Spinal cord (tissue), 9 donors: ENCODE measurements at regions not wholly inside any gene's neighbourhood (a gene's known extent, or its start where the extent isn't known, plus 50 kb on each side); places are given as distances from the start of the nearest gene placed in this dataset.
A peak's percentile ranks its signal among the peaks of the same experiment; 100 is the strongest.

ENCODE experiments used
- DNase-seq, 6 donors: peaks; one replicate each; pipeline versions ENCODE4 v3.0.0 to v3.0.0-alpha.2; 2013 to 2015; ENCODE audit warnings: low spot score in 6 of 6, low read depth in 4 of 6
- H3K27ac ChIP-seq: one replicate; pipeline ENCODE4 v1.5.1; 2013; ENCODE audit warnings: low read depth, low read length, control low read depth
- H3K27me3 ChIP-seq: one replicate; pipeline ENCODE4 v1.6.1; 2013; ENCODE audit warnings: low read length; ENCODE audit not compliant: control insufficient read depth, insufficient read depth
- H3K36me3 ChIP-seq: one replicate; pipeline ENCODE4 v1.6.1; 2013; ENCODE audit warnings: low read length; ENCODE audit not compliant: control insufficient read depth, insufficient read depth
- H3K4me1 ChIP-seq: one replicate; pipeline ENCODE4 v1.6.1; 2013; ENCODE audit warnings: low read length; ENCODE audit not compliant: control insufficient read depth, insufficient read depth
- H3K4me3 ChIP-seq: one replicate; pipeline ENCODE4 v1.5.1; 2013; ENCODE audit warnings: low read depth, low read length, control low read depth
- H3K9me3 ChIP-seq: one replicate; pipeline ENCODE4 v1.6.1; 2013; ENCODE audit warnings: low read length; ENCODE audit not compliant: control insufficient read depth, insufficient read depth
- WGBS: methylation state at CpG from one replicate; pipeline ENCODE4 v1.1.5; 2013; ENCODE audit warnings: missing lambda C conversion rate; ENCODE audit not compliant: insufficient coverage; 5-methylcytosine and 5-hydroxymethylcytosine counted together
- donor health status: healthy.

- DNase-seq: peak in 1 of 6 donors; percentile 67
- Histone ChIP-seq H3K4me1 (no peaks in the 10 kb centered on the region), H3K27me3 (no peaks in the 10 kb centered on the region), H3K4me3 (no peak overlapping the region), H3K36me3 (no peaks in the 10 kb centered on the region), H3K27ac (no peak overlapping the region), H3K9me3 (no peaks in the 10 kb centered on the region)
Measured at GRCh38 chr15:35993196-35993595, 447.2 kb upstream of the DPH6 start.

GRCh38 chr15:35994876-35995275 lies 448.9 kb upstream of the DPH6 start:
- no peaks in the 10 kb centered on the region for H3K27me3 ChIP-seq
- H3K36me3 ChIP-seq: no peaks in the 10 kb centered on the region
- H3K9me3 ChIP-seq: no peaks in the 10 kb centered on the region
- no CpG with 5 or more reads among the region's 1 CpG for WGBS
- no peaks in the 10 kb centered on the region for H3K4me1 ChIP-seq
- H3K27ac ChIP-seq: no peak overlapping the region
- H3K4me3 ChIP-seq: no peak overlapping the region
- peak in 1 of 6 donors; percentile 57 for DNase-seq

- no peaks in the 10 kb centered on the region for H3K9me3 ChIP-seq
- no CpG with 5 or more reads among the region's 7 CpGs for WGBS
- DNase-seq: peak in 2 of 6 donors; percentile 13 to 82
Measured at GRCh38 chr15:35998663-35999602, 453.0 kb upstream of the DPH6 start.

GRCh38 chr15:36004891-36005490 lies 459.0 kb upstream of the DPH6 start:
- no peaks in the 10 kb centered on the region for H3K27me3 ChIP-seq
- DNase-seq: no peak
- H3K27ac ChIP-seq: no peak overlapping the region
- no peaks in the 10 kb centered on the region for H3K9me3 ChIP-seq
- no peaks in the 10 kb centered on the region for H3K36me3 ChIP-seq
- no CpG with 5 or more reads among the region's 2 CpGs for WGBS
- H3K4me1 ChIP-seq: no peaks in the 10 kb centered on the region
- H3K4me3 ChIP-seq: no peak overlapping the region

More at GRCh38 chr15:35998663-35999602, 453.0 kb upstream of the DPH6 start:
- Histone ChIP-seq H3K36me3 (no peaks in the 10 kb centered on the region), H3K4me1 (no peaks in the 10 kb centered on the region), H3K27me3 (no peaks in the 10 kb centered on the region), H3K27ac (no peak overlapping the region), H3K4me3 (no peak overlapping the region)

GRCh38 chr15:36005542-36005941 lies 459.6 kb upstream of the DPH6 start:
- Histone ChIP-seq H3K9me3 (no peaks in the 10 kb centered on the region), H3K27me3 (no peaks in the 10 kb centered on the region), H3K36me3 (no peaks in the 10 kb centered on the region), H3K4me1 (no peaks in the 10 kb centered on the region), H3K4me3 (no peak overlapping the region), H3K27ac (no peak overlapping the region)
- WGBS: no CpG with 5 or more reads among the region's 2 CpGs
- no peak for DNase-seq

- 100% methylated on average over 1 of the region's 1 CpG for WGBS
- Histone ChIP-seq H3K4me1 (no peaks in the 10 kb centered on the region), H3K9me3 (no peaks in the 10 kb centered on the region), H3K27ac (no peak overlapping the region), H3K27me3 (no peaks in the 10 kb centered on the region), H3K36me3 (no peaks in the 10 kb centered on the region), H3K4me3 (no peak overlapping the region)
- DNase-seq: no peak
Measured at GRCh38 chr15:36007699-36008098, 461.7 kb upstream of the DPH6 start.

GRCh38 chr15:36008719-36009118 lies 462.8 kb upstream of the DPH6 start:
- no peak for DNase-seq
- H3K4me3 ChIP-seq: no peak overlapping the region
- no peaks in the 10 kb centered on the region for H3K27me3 ChIP-seq
- H3K27ac ChIP-seq: no peak overlapping the region
- H3K36me3 ChIP-seq: no peaks in the 10 kb centered on the region
- H3K4me1 ChIP-seq: no peaks in the 10 kb centered on the region
- H3K9me3 ChIP-seq: no peaks in the 10 kb centered on the region

GRCh38 chr15:36024031-36024688 lies 478.2 kb upstream of the DPH6 start:
- Histone ChIP-seq H3K36me3 (no peaks in the 10 kb centered on the region), H3K27me3 (no peaks in the 10 kb centered on the region), H3K4me3 (no peak overlapping the region), H3K9me3 (no peaks in the 10 kb centered on the region), H3K4me1 (no peaks in the 10 kb centered on the region), H3K27ac (no peak overlapping the region)
- DNase-seq: peak in 2 of 6 donors; percentile 62 to 64
- WGBS: 86% methylated on average over 2 of the region's 9 CpGs

GRCh38 chr15:36026627-36027283 lies 480.8 kb upstream of the DPH6 start:
- no peak overlapping the region for H3K27ac ChIP-seq
- no peaks in the 10 kb centered on the region for H3K36me3 ChIP-seq
- H3K4me1 ChIP-seq: no peaks in the 10 kb centered on the region
- H3K27me3 ChIP-seq: no peaks in the 10 kb centered on the region
- 67% methylated on average over 1 of the region's 7 CpGs for WGBS
- no peak overlapping the region for H3K4me3 ChIP-seq
- no peak for DNase-seq
- no peaks in the 10 kb centered on the region for H3K9me3 ChIP-seq
